H1 (cell line): ENCODE measurements at regions not wholly inside any gene's neighbourhood (a gene's known extent, or its start where the extent isn't known, plus 50 kb on each side); places are given as distances from the start of the nearest gene placed in this dataset.

ENCODE experiments used
- ATF3 ChIP-seq: IDR thresholded peaks from 2 replicates; pipeline ENCODE4 v1.6.1; 2011; ENCODE audit warnings: low read depth, mild to moderate bottlenecking, low read length; ENCODE audit not compliant: insufficient read depth
- CTCF ChIP-seq, 3 experiments: IDR thresholded peaks; 1 replicate in 2 of 3; 2 replicates in 1 of 3; pipeline versions ENCODE4 v1.5.1 to v1.6.1; 2011; ENCODE audit warnings: low read length in 3 of 3, mild to moderate bottlenecking in 3 of 3, inconsistent platforms in 2 of 3, low read depth in 1 of 3, moderate library complexity in 1 of 3; ENCODE audit not compliant: insufficient read depth in 1 of 3; ENCODE audit errors: control extremely low read depth in 1 of 3
- TBP ChIP-seq: IDR thresholded peaks from 2 replicates; pipeline ENCODE4 v1.6.1; 2011; ENCODE audit warnings: low read depth, low read length, improper control_type of control experiment

GRCh38 chr1:190699165-190699564, 221.5 kb upstream of the BRINP3 start (continued):
- TF ChIP-seq CTCF (IDR thresholded peaks at IDR 0.05; ENCODE audit: control extremely low read depth in 1 of 3, insufficient read depth in 1 of 3, low read depth in 1 of 3, low read length in 3 of 3) (no peak), ATF3 (no peak), TBP (no peak)
